ENCODE measurements at regions not wholly inside any gene's neighbourhood (a gene's known extent, or its start where the extent isn't known, plus 50 kb on each side); places are given as distances from the start of the nearest gene placed in this dataset.

DNA sequence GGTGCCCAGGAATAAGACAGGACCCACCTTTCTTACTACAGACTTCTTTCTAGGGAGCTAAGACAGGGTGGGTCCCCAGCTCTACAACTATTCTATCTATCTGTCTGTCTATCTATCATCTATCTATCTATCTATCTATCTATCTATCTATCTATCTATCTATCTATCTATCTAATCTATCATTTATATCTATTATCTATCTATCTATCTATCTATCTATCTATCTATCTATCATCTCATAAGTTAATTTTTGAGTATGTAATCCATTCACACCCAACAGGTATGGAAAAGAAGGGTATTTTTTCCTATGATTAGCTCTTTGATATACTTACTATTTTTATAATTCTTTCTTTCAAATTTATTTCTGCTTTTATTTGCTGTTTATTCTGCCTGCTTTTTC is 55.9 kb downstream of the BAMBI start:
- no peak for DNase-seq (ENCODE audit: low read depth)
- H3K4me3 ChIP-seq (ENCODE audit: low read depth, low read length) = no peak overlapping the region
- no peak for TF ChIP-seq CTCF (IDR thresholded peaks at IDR 0.05; ENCODE audit: low read depth, low read length, missing control alignments)

DNA sequence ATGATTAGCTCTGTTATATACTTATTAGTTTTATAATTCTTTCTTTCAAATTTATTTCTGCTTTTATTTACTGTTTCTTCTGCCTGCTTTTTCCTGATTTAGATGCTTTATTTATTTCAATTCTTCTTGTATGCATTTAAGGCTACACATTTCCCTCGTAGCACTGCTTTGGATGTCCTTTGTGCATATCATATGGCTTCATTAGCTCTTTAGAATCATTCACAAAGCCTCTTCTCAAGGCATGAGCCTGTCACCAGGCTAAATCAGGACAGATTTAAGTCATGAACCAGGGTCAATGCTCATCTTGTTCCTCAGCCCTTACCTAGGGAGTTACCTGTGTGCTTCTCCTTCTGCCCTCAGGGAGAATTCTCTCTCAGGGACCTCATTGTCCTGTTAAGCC is 56.3 kb downstream of the BAMBI start:
- DNase-seq (ENCODE audit: low read depth) = no peak
- H3K4me3 ChIP-seq (ENCODE audit: low read depth, low read length) = no peak overlapping the region
- TF ChIP-seq CTCF (IDR thresholded peaks at IDR 0.05; ENCODE audit: low read depth, low read length, missing control alignments) = no peak

- DNase-seq (ENCODE audit: low read depth) = no peak
- no peak overlapping the region for H3K4me3 ChIP-seq (ENCODE audit: low read depth, low read length)
- TF ChIP-seq CTCF (IDR thresholded peaks at IDR 0.05; ENCODE audit: low read depth, low read length, missing control alignments) = no peak
These were observed 57.8 kb downstream of the BAMBI start for GRCh38 chr10:28734938-28735759.

GRCh38 chr10:28737096-28737495 is 59.8 kb downstream of the BAMBI start:
- no peak overlapping the region for H3K4me3 ChIP-seq (ENCODE audit: low read depth, low read length)
- DNase-seq (ENCODE audit: low read depth) = no peak
- no peak for TF ChIP-seq CTCF (IDR thresholded peaks at IDR 0.05; ENCODE audit: low read depth, low read length, missing control alignments)

DNA sequence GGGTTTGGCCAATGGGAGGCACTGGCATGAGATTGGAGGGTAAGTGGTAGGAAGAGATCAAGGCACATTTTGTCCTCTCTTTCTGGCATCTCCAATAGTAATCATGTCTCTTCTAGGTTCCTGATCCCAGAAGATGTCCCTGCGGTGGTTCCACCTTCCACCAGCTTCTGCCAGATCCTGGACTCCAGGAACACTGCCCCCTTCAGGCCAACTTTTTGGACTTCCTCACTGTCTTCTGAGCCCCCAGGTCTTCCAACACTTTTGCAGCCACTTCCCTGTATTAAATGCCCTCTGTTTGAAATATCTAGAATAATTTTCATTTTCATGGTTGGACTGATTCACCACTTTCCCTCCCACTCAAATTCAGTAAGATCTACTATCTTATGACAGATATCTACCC is 60.9 kb downstream of the BAMBI start:
- DNase-seq (ENCODE audit: low read depth) = no peak
- H3K4me3 ChIP-seq (ENCODE audit: low read depth, low read length) = no peak overlapping the region
- peak; percentile 35 for TF ChIP-seq CTCF (IDR thresholded peaks at IDR 0.05; ENCODE audit: low read depth, low read length, missing control alignments)

DNA sequence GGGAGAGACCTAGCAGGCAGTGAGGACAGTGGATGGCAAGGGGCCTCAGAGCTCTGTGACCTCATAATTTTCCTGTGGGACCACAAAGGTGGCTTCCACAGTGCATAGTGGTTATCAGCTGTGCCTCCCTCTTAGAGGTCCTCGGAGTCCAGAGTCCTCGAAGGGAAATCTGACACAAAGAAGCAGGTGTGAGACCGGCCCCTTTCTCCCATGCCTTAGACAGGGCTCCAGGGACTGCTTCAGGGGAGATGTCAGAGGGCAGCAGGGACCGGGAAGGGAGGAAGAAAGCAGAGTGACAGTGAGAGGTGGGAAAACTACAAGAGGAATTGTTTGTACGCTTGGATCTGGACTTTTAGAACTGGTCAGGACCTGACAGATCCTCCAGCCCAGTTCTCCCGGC is 66.3 kb downstream of the BAMBI start:
- no peak for TF ChIP-seq CTCF (IDR thresholded peaks at IDR 0.05; ENCODE audit: low read depth, low read length, missing control alignments)
- DNase-seq (ENCODE audit: low read depth) = no peak
- no peak overlapping the region for H3K4me3 ChIP-seq (ENCODE audit: low read depth, low read length)
